Spleen (tissue), 7 donors: ENCODE measurements at regions not wholly inside any gene's neighbourhood (a gene's known extent, or its start where the extent isn't known, plus 50 kb on each side); places are given as distances from the start of the nearest gene placed in this dataset.

Source experiments
- CTCF ChIP-seq, 11 experiments: fragments of 200-600 bp in 7 of 11; fragments of 450-650 bp in 4 of 11; sonication (generic) in 4 of 11; IDR thresholded peaks in 8 of 11; conservative IDR thresholded peaks in 3 of 11; 1 replicate in 7 of 11; 2 replicates in 4 of 11; pipeline versions ENCODE4 v1.4.0 to v1.8.0; 2016 to 2021; ENCODE audit warnings: antibody characterized with exemption in 11 of 11, inconsistent platforms in 4 of 11, mild to moderate bottlenecking in 1 of 11
- POLR2A ChIP-seq, 3 donors: fragments of 450-650 bp; IDR thresholded peaks; one replicate each; pipeline ENCODE4 v1.5.1; 2017; ENCODE audit warnings: antibody characterized with exemption in 3 of 3, mild to moderate bottlenecking in 1 of 3
- POLR2AphosphoS5 ChIP-seq, 3 donors: sonication (generic); formaldehyde crosslinking; IDR thresholded peaks; one replicate each; pipeline ENCODE4 v1.5.1; 2017; ENCODE audit warnings: antibody characterized with exemption in 3 of 3
- donor health status: DM: no; HTN: no; CAD: no; lungs with moderate emphysema.
- donor health status: DM: no; HTN: no; CAD: no.
- donor health status: DM: no; HTN: no; CAD: no.

DNA sequence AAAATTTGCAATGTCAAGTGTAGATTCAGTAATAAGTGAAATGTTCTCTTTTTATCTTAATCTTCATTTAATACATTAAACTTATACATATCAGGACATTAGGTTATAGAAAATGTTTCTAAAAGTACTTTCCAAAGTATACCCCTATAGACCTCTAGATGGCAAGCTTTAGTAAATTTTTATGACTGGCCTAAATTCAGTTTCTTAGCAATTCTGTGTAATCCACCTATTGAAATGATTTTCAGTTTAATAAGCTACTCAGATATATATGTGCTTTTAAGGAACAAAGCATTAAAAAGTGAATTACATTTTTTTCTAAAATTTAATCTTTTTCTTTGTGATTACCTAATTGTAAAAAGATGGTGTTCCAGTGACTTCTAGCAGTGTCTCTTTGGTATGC lies 342.2 kb downstream of the GBE1 start:
- peak in 1 of 11 experiments; percentile 23 for TF ChIP-seq CTCF (IDR thresholded peaks at IDR 0.05 in 8 of 11, conservative IDR thresholded peaks at IDR 0.05 in 3 of 11)
- no peak for TF ChIP-seq POLR2AphosphoS5 (IDR thresholded peaks at IDR 0.05)
- no peak for TF ChIP-seq POLR2A (IDR thresholded peaks at IDR 0.05)
